Activated T-helper 2 cell treated with anti-CD3 and anti-CD28 coated beads, Interferon-gamma antibody, Interleukin-2, Interleukin-4, amounts not matched to agents 10 μg/mL and 5 μg/mL and 100 μg/mL, durations not matched to agents 14 hours and 24 hours and 36 hours (primary cell): ENCODE measurements at regions not wholly inside any gene's neighbourhood (a gene's known extent, or its start where the extent isn't known, plus 50 kb on each side); places are given as distances from the start of the nearest gene placed in this dataset.

Experiments
- DNase-seq: peaks from one replicate; pipeline ENCODE4 v3.0.0; 2021; ENCODE audit warnings: low spot score
- H3K27ac Mint-ChIP-seq: one replicate; pipeline ENCODE4 v1.8.0; 2021; ENCODE audit warnings: mixed read lengths
- H3K27me3 Mint-ChIP-seq: one replicate; pipeline ENCODE4 v1.8.0; 2021; ENCODE audit warnings: low read depth, mixed read lengths
- H3K36me3 Mint-ChIP-seq: one replicate; pipeline ENCODE4 v1.8.0; 2021; ENCODE audit warnings: low read depth, mixed read lengths
- H3K4me1 Mint-ChIP-seq: one replicate; pipeline ENCODE4 v1.8.0; 2021; ENCODE audit warnings: low read depth, mixed read lengths
- H3K4me3 Mint-ChIP-seq: one replicate; pipeline ENCODE4 v1.8.0; 2021; ENCODE audit warnings: low read depth, mild to moderate bottlenecking, moderate library complexity, mixed read lengths
- H3K9me3 Mint-ChIP-seq: one replicate; pipeline ENCODE4 v1.8.0; 2021; ENCODE audit warnings: mixed read lengths
- intact Hi-C: fragments of 100-400 bp; cut with micrococcal nuclease; formaldehyde crosslinking; loops from one replicate; pipeline ENCODE4 v1.15.1; 2023

GRCh38 chr1:96968983-96969382, 247.4 kb downstream of the PTBP2 start:
- Mint-ChIP-seq H3K27ac (no peak overlapping the region), H3K4me1 (no peaks in the 10 kb centered on the region), H3K4me3 (no peak overlapping the region), H3K36me3 (no peaks in the 10 kb centered on the region), H3K9me3 (no peaks in the 10 kb centered on the region), H3K27me3 (peaks cover 4% of the 10 kb centered on the region)
- no peak for DNase-seq
- intact Hi-C loops = no loop called here

- DNase-seq = no peak
- H3K27me3 Mint-ChIP-seq = peaks cover 4% of the 10 kb centered on the region
- no peaks in the 10 kb centered on the region for H3K9me3 Mint-ChIP-seq
- H3K36me3 Mint-ChIP-seq = no peaks in the 10 kb centered on the region
- H3K27ac Mint-ChIP-seq = no peak overlapping the region
- H3K4me3 Mint-ChIP-seq = no peak overlapping the region
- intact Hi-C loops = no loop called here
- H3K4me1 Mint-ChIP-seq = no peaks in the 10 kb centered on the region
Measured at GRCh38 chr1:96969656-96970163, 248.1 kb downstream of the PTBP2 start.

- no peaks in the 10 kb centered on the region for H3K36me3 Mint-ChIP-seq
- intact Hi-C loops = no loop called here
- no peak for DNase-seq
- no peaks in the 10 kb centered on the region for H3K9me3 Mint-ChIP-seq
- H3K4me1 Mint-ChIP-seq = no peaks in the 10 kb centered on the region
- H3K4me3 Mint-ChIP-seq = no peak overlapping the region
- H3K27ac Mint-ChIP-seq = no peak overlapping the region
- peaks cover 6% of the 10 kb centered on the region for H3K27me3 Mint-ChIP-seq
Measured at GRCh38 chr1:96971439-96971838, 249.9 kb downstream of the PTBP2 start.

- intact Hi-C loops = no loop called here
- H3K9me3 Mint-ChIP-seq = no peaks in the 10 kb centered on the region
- DNase-seq = no peak
- H3K27ac Mint-ChIP-seq = no peak overlapping the region
- no peaks in the 10 kb centered on the region for H3K4me1 Mint-ChIP-seq
- H3K36me3 Mint-ChIP-seq = no peaks in the 10 kb centered on the region
- peaks cover 6% of the 10 kb centered on the region for H3K27me3 Mint-ChIP-seq
- H3K4me3 Mint-ChIP-seq = no peak overlapping the region
Measured at GRCh38 chr1:96971849-96972602, 250.4 kb downstream of the PTBP2 start.

- Mint-ChIP-seq H3K9me3 (no peaks in the 10 kb centered on the region), H3K27ac (no peak overlapping the region), H3K36me3 (no peaks in the 10 kb centered on the region), H3K27me3 (peaks cover 3% of the 10 kb centered on the region), H3K4me3 (no peak overlapping the region), H3K4me1 (no peaks in the 10 kb centered on the region)
- DNase-seq = no peak
- intact Hi-C loops = no loop called here
Measured at GRCh38 chr1:96973605-96974004, 252.0 kb downstream of the PTBP2 start.

- H3K36me3 Mint-ChIP-seq = no peaks in the 10 kb centered on the region
- no peak overlapping the region for H3K4me3 Mint-ChIP-seq
- intact Hi-C loops = no loop called here
- no peaks in the 10 kb centered on the region for H3K4me1 Mint-ChIP-seq
- H3K27ac Mint-ChIP-seq = no peak overlapping the region
- peaks cover 1% of the 10 kb centered on the region for H3K27me3 Mint-ChIP-seq
- no peak for DNase-seq
- H3K9me3 Mint-ChIP-seq = no peaks in the 10 kb centered on the region
Measured at GRCh38 chr1:96978444-96978843, 256.9 kb downstream of the PTBP2 start.

GRCh38 chr1:96978901-96979300, 257.3 kb downstream of the PTBP2 start:
- Mint-ChIP-seq H3K36me3 (no peaks in the 10 kb centered on the region), H3K9me3 (no peaks in the 10 kb centered on the region), H3K4me1 (no peaks in the 10 kb centered on the region), H3K27me3 (peaks cover 1% of the 10 kb centered on the region), H3K27ac (no peak overlapping the region), H3K4me3 (no peak overlapping the region)
- no peak for DNase-seq
- intact Hi-C loops = no loop called here

- no peak overlapping the region for H3K4me3 Mint-ChIP-seq
- no peak overlapping the region for H3K27ac Mint-ChIP-seq
- no peaks in the 10 kb centered on the region for H3K4me1 Mint-ChIP-seq
- H3K9me3 Mint-ChIP-seq = no peaks in the 10 kb centered on the region
- peaks cover 1% of the 10 kb centered on the region for H3K27me3 Mint-ChIP-seq
- intact Hi-C loops = no loop called here
- no peak for DNase-seq
- no peaks in the 10 kb centered on the region for H3K36me3 Mint-ChIP-seq
Measured at GRCh38 chr1:96979304-96980268, 258.0 kb downstream of the PTBP2 start.

- H3K27ac Mint-ChIP-seq = no peak overlapping the region
- no peaks in the 10 kb centered on the region for H3K4me1 Mint-ChIP-seq
- H3K27me3 Mint-ChIP-seq = peaks cover under 1% of the 10 kb centered on the region
- no peaks in the 10 kb centered on the region for H3K36me3 Mint-ChIP-seq
- intact Hi-C loops = no loop called here
- no peak for DNase-seq
- H3K9me3 Mint-ChIP-seq = no peaks in the 10 kb centered on the region
- no peak overlapping the region for H3K4me3 Mint-ChIP-seq
Measured at GRCh38 chr1:96980448-96980847, 258.9 kb downstream of the PTBP2 start.

- intact Hi-C loops = no loop called here
- no peak for DNase-seq
- Mint-ChIP-seq H3K4me1 (no peaks in the 10 kb centered on the region), H3K27ac (no peak overlapping the region), H3K27me3 (no peaks in the 10 kb centered on the region), H3K9me3 (no peaks in the 10 kb centered on the region), H3K4me3 (no peak overlapping the region), H3K36me3 (no peaks in the 10 kb centered on the region)
Measured at GRCh38 chr1:96981181-96981580, 259.6 kb downstream of the PTBP2 start.

GRCh38 chr1:96982118-96982517, 260.5 kb downstream of the PTBP2 start:
- Mint-ChIP-seq H3K4me3 (no peak overlapping the region), H3K36me3 (no peaks in the 10 kb centered on the region), H3K9me3 (no peaks in the 10 kb centered on the region), H3K27me3 (no peaks in the 10 kb centered on the region), H3K27ac (no peak overlapping the region), H3K4me1 (no peaks in the 10 kb centered on the region)
- no peak for DNase-seq
- intact Hi-C loops = no loop called here

GRCh38 chr1:96983866-96984265, 262.3 kb downstream of the PTBP2 start:
- Mint-ChIP-seq H3K9me3 (no peaks in the 10 kb centered on the region), H3K4me3 (no peak overlapping the region), H3K27me3 (no peaks in the 10 kb centered on the region), H3K4me1 (no peaks in the 10 kb centered on the region), H3K27ac (no peak overlapping the region), H3K36me3 (no peaks in the 10 kb centered on the region)
- DNase-seq = no peak
- intact Hi-C loops = no loop called here

GRCh38 chr1:96987186-96987703, 265.7 kb downstream of the PTBP2 start:
- H3K4me1 Mint-ChIP-seq = no peaks in the 10 kb centered on the region
- no peak for DNase-seq
- no peaks in the 10 kb centered on the region for H3K27me3 Mint-ChIP-seq
- no peak overlapping the region for H3K27ac Mint-ChIP-seq
- intact Hi-C loops = no loop called here
- no peaks in the 10 kb centered on the region for H3K36me3 Mint-ChIP-seq
- H3K4me3 Mint-ChIP-seq = no peak overlapping the region
- no peaks in the 10 kb centered on the region for H3K9me3 Mint-ChIP-seq
